ENCODE measurements at regions not wholly inside any gene's neighbourhood (a gene's known extent, or its start where the extent isn't known, plus 50 kb on each side); places are given as distances from the start of the nearest gene placed in this dataset.
"Not testable (repeated sequence)": the region's sequence is repeated elsewhere in the genome, so short reads cannot be mapped to it uniquely, and the experiment has no call there.

DNA sequence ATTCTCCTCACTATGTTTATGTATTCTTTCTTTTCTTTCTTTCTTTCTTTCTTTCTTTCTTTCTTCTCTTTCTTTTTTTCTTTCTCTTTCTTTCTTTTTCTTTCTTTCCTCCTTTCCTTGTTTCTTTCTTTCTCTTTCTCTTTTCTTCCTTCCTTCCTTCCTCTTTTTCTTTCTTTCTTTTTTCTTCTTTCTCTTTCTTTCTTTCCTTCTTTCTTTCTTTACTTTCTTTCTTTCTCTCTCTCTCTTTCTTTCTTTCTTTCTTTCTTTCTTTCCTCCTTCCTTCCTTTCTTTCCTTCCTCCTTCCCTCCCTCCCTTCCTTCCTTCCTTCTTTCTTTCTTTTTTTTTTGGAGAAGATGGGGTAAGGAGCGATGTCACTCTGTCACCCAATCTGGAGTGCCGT is 1405.5 kb downstream of the SLITRK5 start:
- DNase-seq: no peak

DNA sequence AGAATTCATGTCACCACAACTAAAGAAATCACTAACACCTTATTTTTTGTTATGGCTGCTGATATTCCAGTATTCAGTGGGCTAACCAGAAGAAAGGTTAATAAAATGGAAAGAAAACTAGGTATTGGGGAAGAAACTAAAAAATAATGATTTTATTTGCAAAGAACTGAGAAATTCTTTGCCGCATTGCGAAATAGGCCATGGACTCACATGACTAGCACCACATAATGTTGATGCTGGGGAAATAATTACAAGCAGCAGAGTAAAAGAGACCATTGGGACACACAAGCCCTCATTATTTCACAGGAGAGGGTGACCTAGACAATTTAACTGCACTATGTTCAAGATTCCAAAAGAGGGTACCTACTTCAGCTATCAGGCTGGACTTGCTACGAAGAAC is 1411.5 kb downstream of the SLITRK5 start:
- DNase-seq: no peak

DNA sequence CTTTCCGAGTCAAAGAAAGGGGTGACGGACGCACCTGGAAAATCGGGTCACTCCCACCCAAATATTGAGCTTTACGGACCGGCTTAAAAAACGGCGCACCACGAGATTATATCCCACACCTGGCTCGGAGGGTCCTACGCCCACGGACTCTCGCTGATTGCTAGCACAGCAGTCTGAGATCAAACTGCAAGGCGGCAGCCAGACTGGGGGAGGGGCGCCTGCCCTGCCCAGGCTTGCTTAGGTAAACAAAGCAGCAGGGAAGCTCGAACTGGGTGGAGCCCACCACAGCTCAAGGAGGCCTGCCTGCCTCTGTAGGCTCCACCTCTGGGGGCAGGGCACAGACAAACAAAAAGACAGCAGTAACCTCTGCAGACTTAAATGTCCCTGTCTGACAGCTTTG is 1416.9 kb downstream of the SLITRK5 start:
- not testable (repeated sequence) for DNase-seq

DNA sequence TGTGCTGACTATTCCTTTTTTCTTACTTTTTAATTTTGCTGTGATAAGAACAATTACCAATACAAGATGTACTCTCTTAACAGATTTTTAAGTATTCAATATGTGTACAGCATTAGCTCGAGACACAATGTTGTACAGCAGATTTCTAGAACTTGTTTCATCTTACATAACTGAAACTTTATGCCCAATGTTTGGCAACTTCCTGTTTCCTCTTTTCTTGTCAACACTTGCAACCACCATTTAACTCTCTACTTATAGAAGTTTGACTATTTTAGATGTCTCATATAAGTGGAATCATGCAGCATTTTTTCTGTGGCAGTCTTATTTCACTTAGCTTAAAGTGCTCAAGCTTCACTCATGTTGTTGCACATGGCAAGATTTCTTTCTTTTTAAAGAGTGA is 1426.8 kb downstream of the SLITRK5 start:
- DNase-seq: no peak

DNA sequence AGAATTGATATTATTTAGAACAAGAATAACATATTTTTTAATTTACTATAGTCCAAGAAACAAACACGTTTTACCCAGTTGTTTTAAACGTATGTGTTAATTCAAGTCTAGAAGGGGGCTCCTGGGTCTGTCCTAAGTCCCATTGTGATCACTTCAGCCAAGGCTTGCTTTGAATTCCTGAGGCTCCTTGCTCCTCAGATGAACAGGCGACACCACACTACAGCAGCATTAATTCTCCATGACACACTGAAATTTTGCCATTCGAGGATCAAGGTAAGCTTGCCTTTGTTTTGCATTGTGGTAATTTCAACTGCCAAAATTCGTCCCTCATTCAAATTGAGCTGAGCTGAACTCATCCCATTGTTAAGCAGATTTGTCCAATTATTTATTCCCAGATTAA is 1442.6 kb downstream of the SLITRK5 start:
- no peak for DNase-seq

DNA sequence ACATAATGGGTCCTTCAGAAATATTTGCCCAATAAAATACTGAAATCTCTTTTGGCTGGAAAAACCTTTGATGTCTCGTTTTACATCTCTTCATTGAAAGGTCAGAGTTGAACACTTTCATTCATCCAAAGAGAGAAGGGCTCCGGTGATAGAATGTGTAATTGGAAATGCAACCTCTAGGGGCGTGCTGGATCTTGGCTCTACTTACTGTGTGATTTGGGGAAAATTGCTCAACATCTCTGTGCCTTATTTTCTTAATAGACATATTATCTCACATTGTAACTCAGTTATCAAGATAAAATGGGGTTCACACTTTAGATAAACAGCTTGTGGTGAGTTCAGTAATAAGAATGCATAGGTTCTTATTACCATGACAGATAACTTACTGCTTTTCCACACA is 1444.1 kb downstream of the SLITRK5 start:
- DNase-seq: no peak

DNA sequence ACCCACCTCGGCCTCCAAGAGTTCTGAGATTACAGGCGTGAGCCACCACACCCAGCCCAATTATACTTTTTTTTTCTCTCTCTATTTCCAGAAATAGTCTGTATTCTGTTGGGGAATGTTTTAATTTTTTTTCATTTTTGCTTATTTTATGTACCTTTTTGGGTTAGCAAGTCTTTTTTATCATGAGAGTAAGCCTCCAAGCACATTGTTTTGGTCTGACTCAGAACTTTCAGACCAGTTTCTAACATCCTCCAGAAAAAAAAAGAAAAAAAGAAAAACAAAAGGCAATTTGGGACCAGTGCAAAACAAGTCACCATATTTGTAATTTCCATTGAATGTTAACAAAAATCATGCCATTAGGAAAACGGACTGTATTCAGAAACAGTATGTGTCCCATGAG is 1465.5 kb downstream of the SLITRK5 start:
- no peak for DNase-seq

DNA sequence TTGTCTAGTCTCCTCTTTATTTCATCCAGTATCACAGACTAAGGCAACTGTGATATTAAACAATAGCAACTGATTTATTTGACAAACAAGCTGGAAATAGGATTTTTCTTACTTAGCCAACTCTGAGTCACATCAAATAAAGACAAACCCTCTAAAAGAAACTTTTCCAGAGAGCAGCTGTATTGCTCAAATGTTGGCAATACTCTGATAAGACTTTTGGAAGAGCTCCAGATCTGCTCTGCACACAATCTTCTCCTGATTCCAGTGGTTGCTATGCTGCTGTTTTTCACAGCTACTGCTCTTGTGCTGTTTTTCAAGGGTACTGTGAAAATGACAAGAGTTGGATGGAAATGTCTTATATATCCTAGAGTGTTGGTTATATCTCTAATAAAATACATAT is 1479.2 kb downstream of the SLITRK5 start:
- DNase-seq: no peak

DNA sequence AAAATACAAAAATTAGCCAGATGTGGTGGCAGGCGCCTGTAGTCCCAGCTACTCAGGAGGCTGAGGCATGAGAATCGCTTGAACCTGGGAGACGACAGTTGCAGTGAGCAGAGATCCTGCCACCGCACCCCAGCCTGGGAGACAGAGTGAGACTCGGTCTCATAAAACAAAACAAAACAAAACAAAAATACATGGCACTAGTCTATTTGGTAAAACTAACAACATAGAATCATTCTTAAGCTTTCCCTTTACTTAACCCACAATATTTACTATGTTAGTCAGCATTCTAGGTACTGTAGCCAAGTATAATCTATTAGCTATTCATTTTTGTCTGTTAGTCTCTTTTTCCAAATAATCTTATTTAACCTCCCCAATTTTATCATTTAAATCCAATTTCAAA is 1482.8 kb downstream of the SLITRK5 start:
- no peak for DNase-seq

DNA sequence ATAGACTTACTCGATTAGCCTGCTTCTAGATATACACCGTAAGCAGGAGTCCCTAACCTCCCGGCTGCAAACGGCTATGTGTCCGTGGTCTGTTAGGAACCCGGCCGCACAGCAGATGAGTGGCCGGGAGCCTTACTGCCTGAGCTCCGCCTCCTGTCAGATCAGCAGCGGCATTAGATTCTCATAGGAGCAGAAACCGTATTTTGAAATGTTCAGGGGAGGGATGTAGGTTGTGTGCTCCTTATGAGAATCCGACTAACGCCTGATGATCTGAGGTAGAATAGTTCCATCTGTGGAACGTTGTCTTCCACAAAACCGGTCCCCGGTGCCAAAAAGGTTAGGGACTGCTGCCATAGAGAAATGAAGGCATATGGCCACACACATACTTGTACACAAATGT is 1491.9 kb downstream of the SLITRK5 start:
- no peak for DNase-seq

DNA sequence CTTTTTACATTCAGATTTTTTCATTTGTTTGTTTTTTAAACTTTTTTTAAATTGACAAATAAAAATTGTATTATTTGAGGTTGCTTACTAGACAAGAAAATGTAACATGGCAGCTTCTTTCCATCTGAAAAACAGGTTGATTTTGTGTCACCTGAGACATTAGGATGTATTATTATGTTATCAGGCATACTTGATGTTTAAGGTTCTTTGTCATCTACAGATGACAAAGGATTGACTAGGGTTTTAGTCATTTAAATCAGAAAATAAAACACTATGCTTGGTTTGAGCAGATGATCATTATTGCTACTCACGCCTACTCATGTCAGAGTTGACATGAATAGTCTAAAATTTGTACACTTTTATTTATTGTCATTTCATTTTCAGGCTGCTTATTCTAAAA is 1494.5 kb downstream of the SLITRK5 start:
- DNase-seq: no peak

DNA sequence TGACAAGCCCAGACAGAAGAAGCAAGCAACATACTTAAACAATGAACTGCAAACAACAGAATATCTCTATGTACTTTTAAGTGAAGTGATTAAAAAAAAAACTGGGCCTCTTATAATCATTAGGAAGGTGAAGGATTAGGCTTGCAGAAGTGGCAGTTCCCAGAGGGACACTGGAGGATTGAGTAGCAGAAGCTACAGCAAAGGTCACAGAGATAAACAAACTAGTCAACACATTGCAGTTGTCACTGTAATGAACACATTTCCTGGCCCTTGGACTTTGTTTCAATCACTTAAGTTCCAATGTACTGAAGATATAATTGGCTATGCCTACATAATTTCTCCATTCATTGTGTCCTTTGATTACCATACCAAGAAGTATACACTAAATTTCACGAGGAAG is 1498.8 kb downstream of the SLITRK5 start:
- DNase-seq: no peak

DNA sequence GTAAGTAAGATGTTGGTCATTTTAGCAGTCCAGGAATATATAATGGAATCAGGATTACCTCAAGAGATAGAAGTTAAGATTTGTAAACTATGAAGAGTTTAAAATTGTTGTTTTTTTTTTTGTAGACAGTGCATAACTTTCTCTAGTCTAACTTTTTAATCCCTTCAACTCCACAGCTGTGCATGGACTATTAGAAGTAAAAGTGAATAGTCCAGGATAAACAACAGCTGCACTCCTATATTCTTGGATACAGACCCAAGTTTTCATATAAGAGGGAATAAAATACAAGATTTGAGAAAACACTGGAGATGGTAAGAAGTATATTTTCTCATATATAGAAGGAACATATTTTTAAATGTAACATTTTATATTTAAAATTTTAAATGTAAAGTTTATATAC is 1509.9 kb downstream of the SLITRK5 start:
- no peak for DNase-seq

DNA sequence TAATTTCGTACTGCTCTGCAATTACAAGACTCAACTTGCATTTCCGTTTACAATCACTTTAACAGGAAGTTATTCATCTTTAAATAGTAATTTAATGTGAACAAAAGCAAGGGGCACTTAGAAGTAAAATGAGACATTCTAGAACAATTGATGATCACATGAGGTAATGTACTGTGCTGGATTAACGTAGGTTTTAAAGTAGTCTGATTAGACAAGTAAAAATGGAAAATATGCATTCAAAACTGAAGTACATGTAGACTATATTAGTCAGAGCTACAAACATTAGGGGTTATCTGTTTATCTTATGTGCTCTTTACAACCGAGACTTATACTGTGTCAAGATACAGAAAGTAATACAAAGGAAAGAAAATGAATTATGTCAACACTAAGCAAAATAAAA is 1528.0 kb downstream of the SLITRK5 start:
- peak; percentile 46 for DNase-seq

DNA sequence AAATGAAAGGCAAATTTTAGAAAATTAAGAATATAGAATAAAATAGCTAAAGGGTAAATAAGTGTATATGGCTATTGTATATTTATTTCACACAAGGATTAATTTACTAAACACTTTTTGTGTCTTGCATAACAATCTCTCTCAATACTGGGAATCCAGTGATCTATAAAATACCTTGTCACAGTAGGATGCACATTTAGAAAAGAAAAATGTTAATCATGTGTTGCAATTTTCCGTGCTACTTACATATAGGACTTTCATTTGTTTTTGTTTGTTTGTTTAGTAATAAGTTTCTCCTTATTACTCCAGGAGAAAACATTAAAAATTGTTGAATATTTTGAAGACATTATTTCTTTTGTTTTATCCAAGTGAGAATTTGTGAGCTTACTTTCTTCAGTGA is 1533.3 kb downstream of the SLITRK5 start:
- no peak for DNase-seq

DNA sequence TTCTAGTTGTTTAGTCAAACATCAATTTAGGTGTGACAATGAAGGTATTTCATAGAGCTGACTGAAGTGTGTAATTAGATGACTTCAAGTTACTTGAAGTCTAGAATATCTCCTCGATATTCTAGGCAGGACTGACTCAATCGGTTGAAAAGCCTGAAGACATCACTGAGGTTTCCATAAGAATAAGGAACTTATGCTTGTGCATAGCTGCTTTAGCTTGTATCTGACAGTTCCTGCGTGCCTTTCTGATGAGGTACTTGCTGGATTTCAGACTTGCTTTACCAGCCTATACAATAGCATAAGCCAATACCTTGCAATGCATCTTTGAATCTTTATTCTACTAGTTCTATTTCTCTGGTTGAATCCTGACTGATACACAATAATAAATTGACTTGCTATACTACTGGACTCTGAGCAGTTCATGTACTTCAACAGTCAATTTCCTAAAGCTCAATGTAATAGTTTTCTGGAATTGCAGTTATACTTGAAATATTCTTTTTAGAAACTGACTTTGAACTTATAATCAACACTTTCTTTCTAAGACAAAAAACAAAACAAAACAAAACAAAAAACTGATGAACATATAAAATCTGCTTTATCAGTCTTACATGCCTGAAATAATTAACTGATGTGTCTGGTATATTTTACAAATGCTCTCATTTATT is 1534.8 kb downstream of the SLITRK5 start:
- peak; percentile 47 for DNase-seq

DNA sequence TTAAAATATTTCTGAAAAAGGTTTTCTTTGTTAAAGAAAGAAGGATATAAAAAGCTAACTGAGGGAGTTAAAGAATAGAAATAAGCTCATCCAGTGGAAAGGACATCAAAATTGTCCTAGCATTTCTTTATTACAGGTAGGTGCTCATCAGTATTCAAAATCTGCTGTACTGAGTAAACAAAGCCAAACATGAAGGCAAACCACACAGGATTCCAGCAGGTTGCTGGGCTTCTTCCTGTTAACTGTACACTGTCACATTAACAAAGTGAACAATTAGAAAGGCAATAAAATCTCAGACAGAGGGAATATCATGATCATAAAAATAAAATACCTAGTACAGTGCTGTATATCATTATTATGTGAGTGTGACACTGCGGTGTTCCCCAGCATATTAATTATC is 1541.0 kb downstream of the SLITRK5 start:
- DNase-seq: no peak

DNA sequence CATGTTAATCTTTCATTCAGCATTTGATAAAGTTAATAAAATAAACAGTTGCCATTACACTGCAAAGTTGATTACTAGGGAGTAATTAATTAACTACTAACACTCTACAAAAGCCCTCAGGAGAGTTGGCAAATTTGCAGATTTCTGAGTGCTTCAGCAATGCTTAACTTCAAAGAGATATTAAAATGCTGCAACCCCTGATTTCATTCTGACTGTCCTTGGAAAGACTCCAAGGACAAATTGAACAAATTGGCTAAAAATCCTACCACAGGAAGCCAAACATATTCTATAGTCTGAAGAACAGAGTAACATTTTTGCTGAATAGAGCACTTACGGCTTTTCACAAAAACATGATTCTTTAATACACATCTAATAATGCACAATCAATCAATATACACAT is 1543.0 kb downstream of the SLITRK5 start:
- DNase-seq: no peak

DNA sequence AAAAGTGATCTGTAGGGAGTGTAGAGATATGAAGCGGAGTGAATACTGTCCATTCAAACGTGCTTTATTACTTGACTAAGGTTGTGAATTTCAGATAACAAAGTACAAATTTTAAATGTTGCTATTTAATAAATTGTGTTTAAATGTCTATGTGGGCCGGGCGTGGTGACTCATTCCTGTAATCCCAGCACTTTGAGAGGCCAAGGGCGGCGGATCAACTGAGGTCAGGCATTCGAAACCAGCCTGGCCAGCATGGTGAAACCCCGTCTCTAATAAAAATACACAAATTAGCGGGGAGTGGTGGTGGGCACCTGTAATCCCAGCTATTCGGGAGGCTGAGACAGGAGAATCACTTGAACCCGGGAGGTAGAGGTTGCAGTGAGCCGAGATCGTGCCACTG is 1544.1 kb downstream of the SLITRK5 start:
- DNase-seq: not testable (repeated sequence)

DNA sequence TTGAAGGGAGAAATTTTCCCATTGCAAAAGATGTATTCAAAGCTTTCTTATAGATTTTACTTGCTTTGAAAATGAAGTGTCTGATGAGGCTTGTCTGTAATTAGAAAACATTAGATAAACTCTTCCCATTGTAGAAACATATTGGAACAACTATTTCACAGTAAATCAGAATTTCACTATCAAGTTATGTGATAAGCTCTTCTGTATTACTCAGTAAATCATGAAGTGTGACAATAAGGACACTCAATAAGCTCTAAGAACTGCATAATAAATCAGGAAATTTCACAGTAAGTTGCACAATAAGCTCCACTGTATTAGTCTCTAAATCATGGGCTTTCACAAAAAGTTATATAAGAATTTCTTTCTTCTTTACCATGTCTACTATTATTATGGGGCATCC is 1546.6 kb downstream of the SLITRK5 start:
- no peak for DNase-seq

DNA sequence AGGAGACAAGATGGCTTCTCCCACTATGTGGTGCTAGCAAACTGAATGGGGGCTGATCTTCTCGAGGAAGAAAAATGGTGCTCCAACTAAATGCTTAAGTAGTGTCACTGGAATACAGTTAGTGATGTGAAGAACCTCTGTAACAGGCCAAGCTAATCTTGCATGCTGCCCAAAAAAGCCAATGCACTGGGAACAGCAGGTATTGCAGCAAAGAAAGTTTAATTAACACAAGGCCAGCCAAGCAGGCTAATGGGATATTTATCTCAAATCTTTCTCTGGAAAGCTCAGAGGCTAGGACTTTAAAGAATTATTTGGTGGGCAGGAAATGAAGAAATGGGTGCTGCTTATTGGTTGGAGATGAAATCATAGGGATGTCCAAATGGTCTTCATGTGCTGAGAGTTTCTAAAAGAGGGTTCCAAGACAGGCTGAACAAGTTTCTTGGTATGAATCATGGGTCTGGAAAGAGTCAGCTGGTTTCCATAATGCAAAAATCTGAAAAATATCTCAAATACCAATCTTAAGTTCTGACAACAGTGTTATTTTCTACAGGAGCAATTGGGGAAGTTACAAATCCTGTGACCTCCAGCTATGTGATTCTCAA is 1550.5 kb downstream of the SLITRK5 start:
- no peak for DNase-seq

DNA sequence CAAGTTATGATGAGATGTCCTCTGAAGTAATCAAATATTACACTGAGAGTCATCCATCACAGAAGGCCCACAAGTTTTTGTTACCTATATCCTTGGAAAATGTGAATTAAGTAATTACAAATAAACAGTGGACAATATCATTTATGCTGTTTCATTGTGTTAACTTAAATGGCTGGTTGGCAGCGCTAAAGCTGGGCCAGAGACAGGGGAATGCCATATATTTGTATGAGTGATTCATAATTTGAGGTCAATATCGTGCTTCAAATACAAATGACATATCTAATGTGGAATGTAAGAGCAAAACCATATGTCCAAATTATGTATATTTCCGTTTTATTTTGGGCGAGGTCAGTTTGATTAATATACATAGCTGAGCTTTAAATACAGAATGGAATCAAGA is 1556.2 kb downstream of the SLITRK5 start:
- peak; percentile 71 for DNase-seq

DNA sequence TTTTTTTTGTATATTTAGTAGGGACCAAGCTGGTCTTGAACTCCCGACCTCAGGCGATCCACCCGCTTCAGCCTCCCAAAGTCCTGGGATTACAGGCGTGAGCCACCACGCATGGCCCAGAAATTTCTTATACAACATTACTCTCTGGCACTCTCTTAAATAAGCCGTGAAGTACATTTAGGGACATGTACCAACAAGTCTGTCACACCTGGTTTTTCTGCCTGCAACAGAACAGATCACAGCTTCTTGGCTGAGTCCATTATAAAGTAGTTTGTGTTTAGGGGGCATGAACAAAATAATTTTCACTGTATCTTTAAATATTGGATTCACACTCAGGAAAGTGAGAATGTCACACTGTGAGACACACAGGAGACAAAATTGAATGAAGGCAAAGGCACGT is 1567.3 kb downstream of the SLITRK5 start:
- no peak for DNase-seq

DNA sequence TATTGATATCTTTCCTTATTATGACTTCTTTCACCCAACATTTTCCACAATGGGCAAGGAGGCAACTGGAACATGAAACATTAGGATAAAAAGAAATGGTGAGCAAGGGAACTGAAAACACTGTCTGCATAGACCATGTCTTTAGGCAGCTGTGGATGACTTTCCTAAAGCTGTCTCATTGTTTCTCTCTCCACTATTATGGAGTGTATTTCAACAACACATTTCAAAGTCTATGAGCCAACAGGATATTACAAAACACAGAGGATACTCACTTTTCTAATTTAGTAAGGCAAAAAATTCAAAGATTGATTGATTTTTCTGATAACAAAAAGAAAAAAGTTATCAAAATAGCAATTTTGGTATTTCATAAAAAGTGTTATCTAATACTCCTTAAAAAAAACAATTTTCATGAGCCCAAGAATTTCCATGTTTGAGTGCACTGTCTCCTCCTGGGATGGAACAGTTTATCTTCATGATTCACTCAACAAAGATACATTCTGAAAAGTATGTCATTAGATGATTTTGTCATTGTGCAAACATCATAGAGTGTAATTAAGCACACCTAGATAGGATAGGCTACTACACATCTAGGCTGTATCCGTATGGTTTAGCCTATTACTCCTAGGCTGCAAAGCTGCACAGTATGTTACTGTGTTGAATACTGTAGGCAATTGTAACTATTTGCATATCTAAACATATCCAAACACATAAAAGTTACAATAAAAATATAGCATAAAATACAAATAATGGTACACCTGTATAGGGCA is 1568.4 kb downstream of the SLITRK5 start:
- peak; percentile 38 for DNase-seq

Data from HCEC 1CT (cell line).